Gastrocnemius medialis (tissue), 4 donors: ENCODE measurements at regions not wholly inside any gene's neighbourhood (a gene's known extent, or its start where the extent isn't known, plus 50 kb on each side); places are given as distances from the start of the nearest gene placed in this dataset.
"Not testable (repeated sequence)": the region's sequence is repeated elsewhere in the genome, so short reads cannot be mapped to it uniquely, and the experiment has no call there.

Source experiments
- ATAC-seq, 2 donors: fragments of 150-250 bp; one replicate each; pipeline ENCODE4 v1.9.1; 2016
- DNase-seq, 2 donors: peaks; one replicate each; pipeline ENCODE4 v3.0.0-alpha.2; 2019
- H3K27ac ChIP-seq, 4 donors: fragments of 200-600 bp; sonication (generic); 1 replicate in 1 of 4; 2 replicates in 3 of 4; pipeline ENCODE4 v1.5.1; 2016 to 2018; ENCODE audit warnings: mild to moderate bottlenecking in 2 of 4, moderate library complexity in 1 of 4
- H3K27me3 ChIP-seq, 3 donors: fragments of 200-600 bp; sonication (generic) in 2 of 3; 1 replicate in 1 of 3; 2 replicates in 2 of 3; pipeline versions ENCODE4 v1.5.1 to v1.6.0; 2016 to 2019; ENCODE audit warnings: mild to moderate bottlenecking in 1 of 3, moderate library complexity in 1 of 3
- H3K36me3 ChIP-seq, 2 donors: fragments of 200-600 bp; sonication (generic) in 1 of 2; one replicate each; pipeline ENCODE4 v1.5.1; 2017 to 2018
- H3K4me1 ChIP-seq, 2 donors: fragments of 200-600 bp; sonication (generic) in 1 of 2; one replicate each; pipeline ENCODE4 v1.5.1; 2016 to 2017; ENCODE audit warnings: mild to moderate bottlenecking in 2 of 2
- H3K4me3 ChIP-seq, 4 donors: fragments of 200-600 bp; sonication (generic) in 3 of 4; 1 replicate in 1 of 4; 2 replicates in 3 of 4; pipeline ENCODE4 v1.5.1; 2016 to 2019; ENCODE audit warnings: mild to moderate bottlenecking in 2 of 4
- H3K9me3 ChIP-seq, 3 donors: fragments of 200-600 bp; sonication (generic) in 2 of 3; 1 replicate in 1 of 3; 2 replicates in 2 of 3; pipeline ENCODE4 v1.5.1; 2016 to 2019
- CTCF ChIP-seq, 5 experiments: fragments of 450-650 bp in 3 of 5; fragments of 200-600 bp in 2 of 5; sonication (generic) in 2 of 5; IDR thresholded peaks in 4 of 5; conservative IDR thresholded peaks in 1 of 5; 1 replicate in 4 of 5; 2 replicates in 1 of 5; pipeline ENCODE4 v1.5.1; 2016 to 2019; ENCODE audit warnings: antibody characterized with exemption in 5 of 5, mild to moderate bottlenecking in 3 of 5, moderate library complexity in 3 of 5
- in situ Hi-C, 4 donors: fragments of 200-750 bp; cut with MboI; loops; one replicate each; pipeline versions ENCODE4 v1.15.0 to v1.8.0; 2017; ENCODE audit warnings: low sequenced_read_pairs in 4 of 4
- intact Hi-C: fragments of 100-400 bp; cut with DNase I; formaldehyde crosslinking; loops from one replicate; pipeline ENCODE4 v1.15.1; 2023; ENCODE audit warnings: low total_unique reads

- H3K27ac ChIP-seq, H3K9me3 ChIP-seq, H3K4me3 ChIP-seq, DNase-seq, intact Hi-C loops, in situ Hi-C loops, H3K27me3 ChIP-seq, ATAC-seq, H3K36me3 ChIP-seq, H3K4me1 ChIP-seq: not testable (repeated sequence)
These were observed 56.6 kb upstream of the ASNS start for GRCh38 chr7:97928844-97929243.

- ATAC-seq, intact Hi-C loops, H3K36me3 ChIP-seq, in situ Hi-C loops, H3K4me1 ChIP-seq, H3K27me3 ChIP-seq, H3K9me3 ChIP-seq, H3K27ac ChIP-seq: not testable (repeated sequence)
- peak overlapping the region; percentile 44 to 68 (median 50) for H3K4me3 ChIP-seq
- DNase-seq: peak in 1 of 2 donors; percentile 2
- peak; percentile 55 to 82 (median 67) for TF ChIP-seq CTCF (IDR thresholded peaks at IDR 0.05 in 4 of 5, conservative IDR thresholded peaks at IDR 0.05 in 1 of 5)
These were observed 55.9 kb upstream of the ASNS start for GRCh38 chr7:97927790-97928748.
